Heart left ventricle (tissue), 13 donors: ENCODE measurements at regions not wholly inside any gene's neighbourhood (a gene's known extent, or its start where the extent isn't known, plus 50 kb on each side); places are given as distances from the start of the nearest gene placed in this dataset.

ENCODE experiments used
- CTCF ChIP-seq, 12 donors: fragments of 200-600 bp; sonication (generic) in 4 of 12; IDR thresholded peaks; one replicate each; pipeline versions ENCODE4 v1.5.0 to v1.8.0; 2018 to 2022; ENCODE audit warnings: antibody characterized with exemption in 12 of 12, mild to moderate bottlenecking in 5 of 12
- POLR2A ChIP-seq, 2 donors: fragments of 450-650 bp; IDR thresholded peaks; one replicate each; pipeline ENCODE4 v1.6.1; 2017; ENCODE audit warnings: antibody characterized with exemption in 2 of 2, mild to moderate bottlenecking in 2 of 2, moderate library complexity in 2 of 2
- donor health status: ischemic (EF 13 %, LVEDD 7.1; RV severe dilation, severe dysfunction).
- donor health status: DM: no; HTN: yes; CAD: no.
- donor health status: DM: no; HTN: no; CAD: no.
- donor health status: ischemic (EF 25% LVEDD 6.9; RV normal size, moderate dysfunction).
- donor health status: ischemic (EF 25% LVEDD 5.7; RV mildly dilated, moderate dysfunction).
- donor health status: ischemic (EF 35%, LVEDD 5.7; RV mildly dilated, moderate dysfunction).
- donor health status: nonischemic (EF 11% LVEDD 7.7; RV severe dilation, severe dysfunction).
- donor health status: DM: yes; HTN: yes; CAD: no.
- donor health status: PGD.
- donor health status: ischemic (EF 29% LVEDD 5.4; RV normal size, mild dysfunction).
- donor health status: nonischemic (EF 23%, LVEDD 6.1; RV moderate dilation, normal function).

DNA sequence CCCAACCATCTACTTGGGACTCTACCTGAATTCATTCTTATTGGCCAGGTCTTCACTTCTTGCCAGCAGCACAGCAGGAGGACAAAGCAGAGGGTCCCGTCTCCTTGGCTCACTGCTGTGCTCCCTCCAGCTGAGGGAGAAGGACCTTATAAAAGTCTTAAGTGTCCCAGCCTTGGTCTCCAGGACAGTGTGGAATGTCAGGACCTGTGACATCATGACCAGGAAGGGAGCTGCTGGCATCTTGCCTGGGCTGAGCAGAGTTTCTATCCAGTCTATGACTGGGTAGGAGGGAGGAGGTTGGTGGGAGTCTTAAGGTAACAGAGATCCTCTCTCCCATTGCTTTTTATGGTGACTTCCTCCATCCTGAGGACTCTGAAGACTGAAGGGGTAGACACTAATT, 56.6 kb upstream of the ANKRD10 start:
- TF ChIP-seq CTCF (IDR thresholded peaks at IDR 0.05) (no peak), POLR2A (IDR thresholded peaks at IDR 0.05) (no peak)
